Thoracic aorta (tissue), 2 donors: ENCODE measurements at regions not wholly inside any gene's neighbourhood (a gene's known extent, or its start where the extent isn't known, plus 50 kb on each side); places are given as distances from the start of the nearest gene placed in this dataset.

Source experiments
- ATAC-seq: fragments of 150-250 bp; one replicate; pipeline ENCODE4 v1.8.0; 2017; ENCODE audit warnings: low read depth; ENCODE audit not compliant: insufficient number of reproducible peaks, low FRiP score
- DNase-seq: peaks from one replicate; pipeline ENCODE4 v3.0.0-alpha.2; 2020; ENCODE audit warnings: low spot score
- H3K27ac ChIP-seq, 2 donors: fragments of 200-600 bp; sonication (generic); 1 replicate in 1 of 2; 2 replicates in 1 of 2; pipeline ENCODE4 v1.5.1; 2016; ENCODE audit warnings: mild to moderate bottlenecking in 2 of 2, moderate library complexity in 2 of 2
- H3K27me3 ChIP-seq: fragments of 200-600 bp; sonication (generic); replicated peaks from 2 replicates; pipeline ENCODE4 v1.6.0; 2016; ENCODE audit warnings: mild to moderate bottlenecking; ENCODE audit not compliant: insufficient read depth
- H3K36me3 ChIP-seq: fragments of 200-600 bp; sonication (generic); one replicate; pipeline ENCODE4 v1.5.1; 2016
- H3K4me1 ChIP-seq, 2 donors: fragments of 200-600 bp; sonication (generic); 1 replicate in 1 of 2; 2 replicates in 1 of 2; pipeline versions ENCODE4 v1.5.1 to v1.6.0; 2016; ENCODE audit warnings: low read depth in 2 of 2, mild to moderate bottlenecking in 1 of 2; ENCODE audit not compliant: control insufficient read depth in 1 of 2
- H3K4me3 ChIP-seq: fragments of 200-600 bp; sonication (generic); 2 replicates; pipeline ENCODE4 v1.5.1; 2016; ENCODE audit warnings: mild to moderate bottlenecking
- H3K9me3 ChIP-seq: fragments of 200-600 bp; sonication (generic); 2 replicates; pipeline ENCODE4 v1.5.1; 2016
- CTCF ChIP-seq: fragments of 200-600 bp; sonication (generic); IDR thresholded peaks from one replicate; pipeline ENCODE4 v1.5.1; 2019; ENCODE audit warnings: antibody characterized with exemption

- no peaks in the 10 kb centered on the region for H3K27me3 ChIP-seq
- H3K9me3 ChIP-seq: no peaks in the 10 kb centered on the region
- no peak overlapping the region for H3K4me3 ChIP-seq
- TF ChIP-seq CTCF: no peak
- no peak overlapping the region for H3K27ac ChIP-seq
- no peak for ATAC-seq
- DNase-seq: no peak
- peaks cover 0 to 15% of the 10 kb centered on the region in 2 donors for H3K4me1 ChIP-seq
- no peaks in the 10 kb centered on the region for H3K36me3 ChIP-seq
These were observed 142.7 kb upstream of the CHST15 start for GRCh38 chr10:124236136-124236535.

- no peak for ATAC-seq
- no peak for TF ChIP-seq CTCF
These were observed 141.8 kb upstream of the CHST15 start for GRCh38 chr10:124235232-124235631.

GRCh38 chr10:124233546-124234138, 140.2 kb upstream of the CHST15 start:
- ATAC-seq (no peak), DNase-seq (no peak)
- H3K27ac ChIP-seq: no peak overlapping the region
- H3K27me3 ChIP-seq: no peaks in the 10 kb centered on the region
- TF ChIP-seq CTCF: no peak
- no peak overlapping the region for H3K4me3 ChIP-seq
- H3K36me3 ChIP-seq: no peaks in the 10 kb centered on the region
- H3K9me3 ChIP-seq: no peaks in the 10 kb centered on the region
- peaks cover 0 to 15% of the 10 kb centered on the region in 2 donors for H3K4me1 ChIP-seq

More at GRCh38 chr10:124235232-124235631, 141.8 kb upstream of the CHST15 start:
- Histone ChIP-seq H3K36me3 (no peaks in the 10 kb centered on the region), H3K27me3 (no peaks in the 10 kb centered on the region), H3K4me3 (no peak overlapping the region), H3K9me3 (no peaks in the 10 kb centered on the region), H3K27ac (no peak overlapping the region), H3K4me1 (peaks cover 0 to 15% of the 10 kb centered on the region in 2 donors)
- no peak for DNase-seq

GRCh38 chr10:124232686-124233545, 139.5 kb upstream of the CHST15 start:
- Histone ChIP-seq H3K36me3 (no peaks in the 10 kb centered on the region), H3K27me3 (no peaks in the 10 kb centered on the region), H3K9me3 (no peaks in the 10 kb centered on the region), H3K27ac (no peak overlapping the region), H3K4me3 (no peak overlapping the region), H3K4me1 (peaks cover 0 to 15% of the 10 kb centered on the region in 2 donors)
- no peak for TF ChIP-seq CTCF
- no peak for DNase-seq
- no peak for ATAC-seq
